ENCODE measurements at regions not wholly inside any gene's neighbourhood (a gene's known extent, or its start where the extent isn't known, plus 50 kb on each side); places are given as distances from the start of the nearest gene placed in this dataset.

GRCh38 chr12:19006626-19007137 is 122.9 kb upstream of the PLEKHA5 start:
- peaks cover 17% of the 10 kb centered on the region for H3K4me1 ChIP-seq (ENCODE audit: insufficient read depth)
- no peaks in the 10 kb centered on the region for H3K27me3 ChIP-seq (replicated peaks; ENCODE audit: insufficient read depth)
- no peak for DNase-seq
- no peaks in the 10 kb centered on the region for H3K36me3 ChIP-seq (ENCODE audit: low read depth)
- no peaks in the 10 kb centered on the region for H3F3A ChIP-seq (ENCODE audit: insufficient read depth)
- in situ Hi-C loops (cut with MboI) = no loop called here
- no peaks in the 10 kb centered on the region for H3K79me2 ChIP-seq (ENCODE audit: insufficient read depth)
- H4K20me1 ChIP-seq (ENCODE audit: insufficient read depth) = no peaks in the 10 kb centered on the region
- TF ChIP-seq EZH2phosphoT487 (IDR thresholded peaks at IDR 0.05; ENCODE audit: insufficient read depth, low read depth) = no peak
- no peak for TF ChIP-seq EZH2 (IDR thresholded peaks at IDR 0.05; ENCODE audit: insufficient read depth, poor library complexity, severe bottlenecking)
- H3K27ac ChIP-seq = no peak overlapping the region
- no peaks in the 10 kb centered on the region for H3K9me3 ChIP-seq (ENCODE audit: low read depth)
- H3K9me2 ChIP-seq (ENCODE audit: insufficient read depth) = no peaks in the 10 kb centered on the region
- H2AFZ ChIP-seq = no peak overlapping the region
- no peak overlapping the region for H3K9ac ChIP-seq
- no peak overlapping the region for H3K4me2 ChIP-seq (ENCODE audit: unreplicated experiment)
- no peak overlapping the region for H3K4me3 ChIP-seq
- WGBS, 2 experiments (ENCODE audit: low coverage in 1 of 2, low lambda C conversion rate in 2 of 2, missing lambda C conversion rate in 2 of 2) = 84 to 90% methylated on average over 1 of the region's 1 CpG

- H3K4me1 ChIP-seq (ENCODE audit: insufficient read depth) = peaks cover 10% of the 10 kb centered on the region
- in situ Hi-C loops (cut with MboI) = no loop called here
- H3K27ac ChIP-seq = no peak overlapping the region
- no peak overlapping the region for H3K4me3 ChIP-seq
- no peak for TF ChIP-seq EZH2phosphoT487 (IDR thresholded peaks at IDR 0.05; ENCODE audit: insufficient read depth, low read depth)
- no peak for TF ChIP-seq EZH2 (IDR thresholded peaks at IDR 0.05; ENCODE audit: insufficient read depth, poor library complexity, severe bottlenecking)
- no peak overlapping the region for H3K4me2 ChIP-seq (ENCODE audit: unreplicated experiment)
- no peak for DNase-seq
- no peaks in the 10 kb centered on the region for H3K36me3 ChIP-seq (ENCODE audit: low read depth)
- no peaks in the 10 kb centered on the region for H3K79me2 ChIP-seq (ENCODE audit: insufficient read depth)
- no peak overlapping the region for H3K9ac ChIP-seq
- 35 to 36% methylated on average over 2 of the region's 2 CpGs for WGBS, 2 experiments (ENCODE audit: low coverage in 1 of 2, low lambda C conversion rate in 2 of 2, missing lambda C conversion rate in 2 of 2)
- no peaks in the 10 kb centered on the region for H4K20me1 ChIP-seq (ENCODE audit: insufficient read depth)
- H3K27me3 ChIP-seq (replicated peaks; ENCODE audit: insufficient read depth) = no peaks in the 10 kb centered on the region
- H3K9me3 ChIP-seq (ENCODE audit: low read depth) = no peaks in the 10 kb centered on the region
- no peak overlapping the region for H2AFZ ChIP-seq
- no peaks in the 10 kb centered on the region for H3K9me2 ChIP-seq (ENCODE audit: insufficient read depth)
- H3F3A ChIP-seq (ENCODE audit: insufficient read depth) = no peaks in the 10 kb centered on the region
These were observed 121.4 kb upstream of the PLEKHA5 start for GRCh38 chr12:19008102-19008501.

- DNase-seq = no peak
- Histone ChIP-seq H4K20me1 (ENCODE audit: insufficient read depth) (no peaks in the 10 kb centered on the region), H3K27ac (no peak overlapping the region), H3K79me2 (ENCODE audit: insufficient read depth) (no peaks in the 10 kb centered on the region), H3K4me1 (ENCODE audit: insufficient read depth) (0 out of 2 replicates have a peak, but pooled peaks cover 6% of the 10 kb centered on the region), H3F3A (ENCODE audit: insufficient read depth) (no peaks in the 10 kb centered on the region), H2AFZ (no peak overlapping the region), H3K4me2 (ENCODE audit: unreplicated experiment) (no peak overlapping the region), H3K9ac (no peak overlapping the region), H3K27me3 (replicated peaks; ENCODE audit: insufficient read depth) (no peaks in the 10 kb centered on the region), H3K36me3 (ENCODE audit: low read depth) (no peaks in the 10 kb centered on the region), H3K9me3 (ENCODE audit: low read depth) (no peaks in the 10 kb centered on the region), H3K4me3 (no peak overlapping the region), H3K9me2 (ENCODE audit: insufficient read depth) (no peaks in the 10 kb centered on the region)
- WGBS, 2 experiments (ENCODE audit: low coverage in 1 of 2, low lambda C conversion rate in 2 of 2, missing lambda C conversion rate in 2 of 2) = 61 to 69% methylated on average over 3 of the region's 3 CpGs
- in situ Hi-C loops (cut with MboI) = no loop called here
- no peak for TF ChIP-seq EZH2phosphoT487 (IDR thresholded peaks at IDR 0.05; ENCODE audit: insufficient read depth, low read depth)
- no peak for TF ChIP-seq EZH2 (IDR thresholded peaks at IDR 0.05; ENCODE audit: insufficient read depth, poor library complexity, severe bottlenecking)
These were observed 119.4 kb upstream of the PLEKHA5 start for GRCh38 chr12:19010087-19010486.

- in situ Hi-C loops (cut with MboI) = no loop called here
- H2AFZ ChIP-seq = no peak overlapping the region
- no peaks in the 10 kb centered on the region for H4K20me1 ChIP-seq (ENCODE audit: insufficient read depth)
- TF ChIP-seq EZH2 (IDR thresholded peaks at IDR 0.05; ENCODE audit: insufficient read depth, poor library complexity, severe bottlenecking) (no peak), EZH2phosphoT487 (IDR thresholded peaks at IDR 0.05; ENCODE audit: insufficient read depth, low read depth) (no peak)
- WGBS, 2 experiments (ENCODE audit: low coverage in 1 of 2, low lambda C conversion rate in 2 of 2, missing lambda C conversion rate in 2 of 2) = 75 to 79% methylated on average over 10 of the region's 10 CpGs
- no peaks in the 10 kb centered on the region for H3K9me3 ChIP-seq (ENCODE audit: low read depth)
- H3K27me3 ChIP-seq (replicated peaks; ENCODE audit: insufficient read depth) = no peaks in the 10 kb centered on the region
- no peak overlapping the region for H3K9ac ChIP-seq
- no peak overlapping the region for H3K4me2 ChIP-seq (ENCODE audit: unreplicated experiment)
- H3K4me1 ChIP-seq (ENCODE audit: insufficient read depth) = 0 out of 2 replicates have a peak, but pooled peaks cover 6% of the 10 kb centered on the region
- no peak overlapping the region for H3K27ac ChIP-seq
- no peaks in the 10 kb centered on the region for H3K79me2 ChIP-seq (ENCODE audit: insufficient read depth)
- H3K4me3 ChIP-seq = no peak overlapping the region
- no peaks in the 10 kb centered on the region for H3K9me2 ChIP-seq (ENCODE audit: insufficient read depth)
- H3F3A ChIP-seq (ENCODE audit: insufficient read depth) = no peaks in the 10 kb centered on the region
- no peak for DNase-seq
- no peaks in the 10 kb centered on the region for H3K36me3 ChIP-seq (ENCODE audit: low read depth)
These were observed 118.8 kb upstream of the PLEKHA5 start for GRCh38 chr12:19010726-19011125.

GRCh38 chr12:19012965-19013364 is 116.6 kb upstream of the PLEKHA5 start:
- H3K27me3 ChIP-seq (replicated peaks; ENCODE audit: insufficient read depth) = no peaks in the 10 kb centered on the region
- H3K4me3 ChIP-seq = no peak overlapping the region
- no peak overlapping the region for H3K4me2 ChIP-seq (ENCODE audit: unreplicated experiment)
- H3K9me2 ChIP-seq (ENCODE audit: insufficient read depth) = no peaks in the 10 kb centered on the region
- no peak for TF ChIP-seq EZH2 (IDR thresholded peaks at IDR 0.05; ENCODE audit: insufficient read depth, poor library complexity, severe bottlenecking)
- no peak for TF ChIP-seq EZH2phosphoT487 (IDR thresholded peaks at IDR 0.05; ENCODE audit: insufficient read depth, low read depth)
- 86 to 91% methylated on average over 3 of the region's 3 CpGs for WGBS, 2 experiments (ENCODE audit: low coverage in 1 of 2, low lambda C conversion rate in 2 of 2, missing lambda C conversion rate in 2 of 2)
- DNase-seq = no peak
- H3K36me3 ChIP-seq (ENCODE audit: low read depth) = no peaks in the 10 kb centered on the region
- no peak overlapping the region for H3K9ac ChIP-seq
- H4K20me1 ChIP-seq (ENCODE audit: insufficient read depth) = no peaks in the 10 kb centered on the region
- H3K9me3 ChIP-seq (ENCODE audit: low read depth) = no peaks in the 10 kb centered on the region
- peaks cover 10% of the 10 kb centered on the region for H3K4me1 ChIP-seq (ENCODE audit: insufficient read depth)
- H3K79me2 ChIP-seq (ENCODE audit: insufficient read depth) = no peaks in the 10 kb centered on the region
- no peak overlapping the region for H2AFZ ChIP-seq
- H3F3A ChIP-seq (ENCODE audit: insufficient read depth) = peaks cover 2% of the 10 kb centered on the region
- in situ Hi-C loops (cut with MboI) = no loop called here
- no peak overlapping the region for H3K27ac ChIP-seq
